DMS153 (cell line): ENCODE measurements at regions not wholly inside any gene's neighbourhood (a gene's known extent, or its start where the extent isn't known, plus 50 kb on each side); places are given as distances from the start of the nearest gene placed in this dataset.

Source experiments
- DNase-seq: peaks from one replicate; lab custom pipeline; 2025; lab: John Stamatoyannopoulos, UW

DNA sequence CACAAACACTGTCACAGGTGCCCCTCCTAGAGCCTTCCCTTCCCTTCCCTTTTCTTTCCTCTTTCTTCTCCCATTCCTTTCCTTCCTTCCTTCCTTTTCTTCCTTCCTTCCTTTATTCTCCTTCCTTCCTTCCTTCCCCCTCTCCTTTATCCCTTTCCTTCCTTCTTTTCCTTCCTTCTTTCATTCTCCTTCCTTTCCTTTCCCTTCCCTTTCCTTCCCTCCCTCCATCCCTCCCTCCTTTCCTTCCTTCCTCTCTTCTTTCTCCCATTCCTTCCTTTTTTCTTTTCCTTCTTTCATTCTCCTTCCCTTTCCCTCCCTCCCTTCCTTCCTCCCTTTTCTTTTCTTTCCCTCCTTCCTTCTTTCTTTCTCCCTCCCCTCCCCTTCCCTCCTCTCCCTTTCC is 170.0 kb downstream of the ENGASE start:
- no peak for DNase-seq

DNA sequence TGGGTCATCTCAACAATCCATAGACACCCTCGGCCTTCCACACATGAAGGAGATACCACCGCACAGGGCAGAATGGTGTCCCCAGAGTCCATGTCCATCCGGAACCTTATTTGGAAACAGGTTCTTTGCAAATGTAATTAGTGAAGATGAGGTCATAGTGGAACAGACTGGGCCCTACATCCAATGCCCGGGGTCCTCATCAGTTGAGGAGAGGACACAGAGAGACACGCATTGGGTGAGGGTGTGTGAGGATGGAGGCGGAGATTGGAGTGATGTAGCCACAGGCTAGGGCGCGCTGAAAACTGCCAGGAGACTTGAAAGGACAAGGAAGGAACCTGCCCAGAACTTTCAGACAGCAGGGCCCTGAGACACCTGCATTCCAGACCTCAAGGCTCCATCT is 169.4 kb downstream of the ENGASE start:
- DNase-seq: no peak

DNA sequence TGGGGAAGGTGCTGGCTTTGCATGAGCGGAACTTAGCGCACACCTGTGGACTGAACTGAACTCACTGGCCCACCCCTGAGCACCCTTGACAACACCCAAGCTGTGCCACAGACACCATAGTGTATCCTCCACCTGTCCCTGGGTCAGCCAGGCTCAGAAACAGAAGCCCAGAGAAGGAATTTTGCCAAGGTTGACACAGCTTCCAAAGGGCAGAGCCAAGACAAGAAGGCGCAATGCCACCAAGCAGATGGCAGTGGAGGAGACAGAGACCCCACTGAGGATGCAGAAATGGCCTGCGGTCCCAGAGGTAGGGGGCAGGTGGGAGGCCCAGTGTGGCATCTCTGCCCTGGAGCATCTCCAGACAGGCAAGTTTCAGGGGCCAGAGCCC is 169.0 kb downstream of the ENGASE start:
- no peak for DNase-seq

DNA sequence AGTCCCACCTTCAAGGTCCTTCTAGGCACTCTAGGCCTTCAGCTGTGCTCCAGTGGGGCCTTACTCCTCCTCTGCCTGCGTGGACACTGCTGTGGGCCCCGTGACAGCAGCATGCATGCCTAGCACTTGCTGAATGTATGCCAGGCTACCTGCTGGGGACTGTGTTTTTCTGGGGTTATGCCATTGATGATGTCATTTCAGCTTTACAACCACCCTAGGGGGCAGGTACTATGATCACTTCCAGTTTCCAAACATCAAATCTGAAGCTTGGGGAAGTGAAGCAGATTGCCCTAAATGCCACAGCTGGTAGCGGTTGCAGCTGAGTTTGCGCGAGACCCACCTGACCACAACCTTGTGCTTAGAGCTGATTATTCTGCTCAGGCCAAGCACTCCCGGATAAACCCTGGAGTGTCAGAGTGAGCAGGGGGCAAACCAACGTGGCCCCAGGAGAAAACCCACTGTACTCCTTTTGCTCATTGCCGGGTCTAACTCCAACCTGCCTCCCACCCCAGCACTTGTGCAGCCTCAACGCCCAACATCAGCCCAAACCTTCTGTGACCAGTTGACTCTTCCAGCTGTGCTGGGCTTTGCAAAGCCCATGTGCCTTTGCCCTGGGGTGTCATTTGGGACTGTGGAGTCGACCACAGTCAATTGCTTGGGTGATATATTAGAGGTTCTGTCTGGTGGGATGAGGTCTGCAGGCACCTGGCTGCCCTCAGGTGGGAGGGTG is 168.4 kb downstream of the ENGASE start:
- no peak for DNase-seq

DNA sequence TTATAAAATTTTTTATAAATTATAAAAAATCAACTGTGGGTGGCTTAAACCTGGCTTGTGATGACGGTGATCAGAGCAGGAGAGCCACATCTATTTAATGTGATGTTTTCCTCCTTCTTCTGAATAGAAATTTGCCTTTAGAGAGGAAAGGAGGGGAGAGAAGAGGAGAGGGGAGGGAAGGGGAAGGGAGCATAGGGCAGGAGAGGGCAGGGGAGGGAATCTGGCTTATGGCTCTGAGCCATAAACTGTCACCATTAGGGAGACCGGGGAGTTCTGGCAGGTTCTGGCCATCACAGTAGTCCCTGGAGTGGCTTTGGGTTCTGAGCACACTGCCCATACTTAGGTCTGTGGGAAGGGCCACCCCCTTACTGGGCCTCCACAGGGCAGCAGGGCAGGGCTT is 167.8 kb downstream of the ENGASE start:
- no peak for DNase-seq

DNA sequence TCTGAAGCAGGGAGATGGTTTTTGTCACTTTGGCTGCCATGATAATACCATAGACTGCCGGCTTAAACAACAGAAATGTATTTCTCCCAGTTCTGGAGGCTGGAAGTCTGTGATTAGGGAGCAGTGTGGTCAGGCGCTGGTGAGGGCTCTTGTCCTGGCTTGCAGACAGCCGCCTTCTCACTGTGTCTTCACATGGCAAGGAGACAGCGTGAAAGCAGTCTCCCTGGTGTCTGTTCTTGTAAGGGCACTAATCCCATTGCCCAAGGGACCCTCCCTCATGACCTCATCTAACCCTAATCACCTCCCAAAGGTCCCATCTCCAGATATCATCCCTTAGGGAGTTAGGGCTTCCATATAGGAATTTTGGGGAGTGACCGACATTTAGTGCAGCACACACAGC is 167.0 kb downstream of the ENGASE start:
- DNase-seq: no peak

DNA sequence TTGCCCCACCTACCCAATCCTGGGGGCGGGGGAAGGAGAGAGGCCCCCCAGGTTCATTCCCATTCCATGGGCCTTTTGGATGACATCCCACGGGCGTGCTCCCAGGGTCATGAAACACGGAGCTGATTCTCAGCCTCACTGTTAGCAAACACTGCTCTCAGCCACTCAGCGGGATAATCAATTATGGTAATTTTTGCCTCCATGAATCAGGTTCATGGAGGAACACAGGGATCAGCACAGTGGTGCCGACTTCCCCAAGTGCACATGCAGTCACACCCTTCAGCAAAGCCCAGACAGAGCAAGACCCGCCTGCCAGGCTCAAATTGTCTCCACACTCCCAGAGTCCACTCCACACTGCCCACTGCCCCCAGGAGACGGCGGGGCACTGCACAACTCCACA is 164.6 kb downstream of the ENGASE start:
- no peak for DNase-seq

DNA sequence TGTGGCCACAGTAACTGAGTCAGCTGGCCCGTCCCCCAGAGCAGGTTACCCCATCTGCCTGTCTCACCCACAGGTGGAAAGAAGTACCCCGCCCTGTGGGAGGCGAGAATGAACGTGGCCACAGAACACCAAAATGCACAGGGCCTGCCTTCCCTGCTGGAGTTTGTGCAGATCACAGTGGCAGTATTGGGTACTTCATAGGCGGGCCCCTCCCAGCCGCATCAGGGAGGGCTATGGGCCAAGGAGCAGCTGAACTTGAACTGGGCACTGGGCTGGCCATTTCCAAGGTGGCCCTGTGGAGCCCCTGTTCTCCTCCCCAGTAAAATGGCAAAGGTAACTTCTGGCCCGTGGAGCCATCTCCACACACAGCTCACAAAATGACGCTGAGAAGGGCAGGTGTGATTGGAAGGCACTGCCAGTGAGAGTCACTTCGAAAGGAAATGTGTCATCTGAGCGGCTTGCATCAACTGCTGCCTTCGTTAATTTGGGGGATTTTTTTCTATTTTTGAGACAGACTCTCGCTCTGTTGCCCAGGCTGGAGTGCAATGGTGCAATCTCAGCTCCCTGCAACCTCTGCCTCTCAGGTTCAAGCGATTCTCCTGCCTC is 162.9 kb downstream of the ENGASE start:
- DNase-seq: no peak

DNA sequence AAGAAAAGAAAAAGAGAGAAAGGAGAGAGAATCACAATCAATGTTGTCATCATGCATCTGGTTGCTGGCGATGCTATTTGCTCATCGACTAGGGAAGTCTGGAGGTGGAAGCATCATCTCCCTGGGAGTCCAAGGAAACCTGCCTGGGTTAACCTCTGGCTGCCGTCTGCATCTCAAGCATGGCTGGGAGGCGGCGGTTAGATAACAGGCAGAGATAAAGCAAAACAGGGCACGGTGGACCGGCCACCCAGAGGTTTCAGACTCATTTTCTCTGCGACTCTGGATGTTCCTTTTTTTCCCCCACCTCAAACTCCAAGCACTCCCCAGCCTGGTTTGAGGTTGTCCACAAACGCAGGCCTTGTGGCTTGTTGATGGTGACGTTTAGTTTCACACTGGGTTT is 161.2 kb downstream of the ENGASE start:
- DNase-seq: no peak

DNA sequence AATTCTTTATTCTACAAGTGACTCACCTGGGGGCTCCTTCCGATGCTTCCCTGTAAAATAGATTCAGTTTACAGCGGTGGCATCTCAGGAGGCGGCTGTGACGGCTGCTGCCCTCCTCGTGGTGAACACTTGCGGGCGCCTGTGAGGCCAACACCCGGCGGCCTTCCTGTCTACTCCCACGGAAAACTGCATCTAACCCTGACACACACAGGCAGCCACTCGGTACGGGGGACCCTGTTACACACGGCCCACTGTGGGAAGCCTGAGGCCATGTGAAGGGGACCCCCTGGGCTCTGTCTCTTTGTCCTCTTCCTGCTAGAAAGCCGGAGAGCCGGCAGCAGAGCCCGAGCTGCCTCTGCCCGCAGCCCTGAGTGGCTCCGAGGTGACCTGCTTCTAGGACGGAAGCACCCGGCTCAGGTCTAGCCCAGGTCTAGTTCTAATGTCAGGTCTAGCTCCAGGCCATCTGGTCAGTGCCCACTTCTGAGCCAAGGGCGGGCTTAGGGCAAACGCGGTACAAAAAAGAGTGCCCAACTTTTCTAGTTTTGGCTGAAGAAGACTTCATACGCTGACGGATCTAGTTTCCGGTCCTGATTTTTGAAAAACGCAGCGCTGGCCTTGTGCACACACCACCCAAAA is 159.4 kb downstream of the ENGASE start:
- no peak for DNase-seq

DNA sequence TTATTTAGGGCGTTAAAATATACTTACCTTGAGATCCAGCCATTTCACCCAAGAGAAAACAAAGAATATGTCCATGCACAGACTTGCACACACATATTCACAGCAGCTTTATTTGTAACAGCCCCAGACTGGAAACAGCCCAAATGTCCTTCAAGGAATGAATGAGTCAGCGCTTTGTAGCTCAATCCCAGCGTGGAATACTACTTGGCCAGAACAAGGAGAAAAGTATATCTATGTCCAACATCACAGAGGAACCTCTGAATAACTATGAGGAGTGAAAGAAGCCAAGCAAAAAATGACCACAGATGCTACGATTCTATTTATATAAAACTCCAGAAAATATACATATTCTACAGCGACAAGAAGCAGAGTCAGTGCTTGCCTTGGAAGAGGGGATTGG is 158.3 kb downstream of the ENGASE start:
- DNase-seq: no peak

DNA sequence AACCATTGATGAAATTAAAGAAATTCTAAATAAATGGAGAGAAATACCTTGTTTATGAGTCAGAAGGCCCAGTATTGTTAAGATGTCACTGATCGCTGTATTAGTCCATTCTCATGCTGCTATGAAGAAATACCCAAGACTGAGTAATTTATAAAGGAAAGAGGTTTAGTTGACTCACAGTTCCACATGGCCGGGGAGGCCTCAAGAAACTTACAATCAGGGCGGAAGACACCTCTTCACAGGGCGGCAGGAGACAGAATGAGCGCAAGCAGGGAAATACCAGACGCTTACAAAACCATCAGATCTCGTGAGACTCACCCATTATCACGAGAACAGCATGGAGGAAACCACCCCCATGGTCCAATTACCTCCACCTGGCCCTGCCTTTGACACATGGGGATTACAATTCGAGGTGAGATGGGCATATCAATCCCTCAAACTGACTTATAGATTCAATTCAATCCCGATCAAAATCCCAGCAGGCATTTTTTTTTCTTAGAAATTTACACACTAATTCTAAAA is 157.2 kb downstream of the ENGASE start:
- no peak for DNase-seq

DNA sequence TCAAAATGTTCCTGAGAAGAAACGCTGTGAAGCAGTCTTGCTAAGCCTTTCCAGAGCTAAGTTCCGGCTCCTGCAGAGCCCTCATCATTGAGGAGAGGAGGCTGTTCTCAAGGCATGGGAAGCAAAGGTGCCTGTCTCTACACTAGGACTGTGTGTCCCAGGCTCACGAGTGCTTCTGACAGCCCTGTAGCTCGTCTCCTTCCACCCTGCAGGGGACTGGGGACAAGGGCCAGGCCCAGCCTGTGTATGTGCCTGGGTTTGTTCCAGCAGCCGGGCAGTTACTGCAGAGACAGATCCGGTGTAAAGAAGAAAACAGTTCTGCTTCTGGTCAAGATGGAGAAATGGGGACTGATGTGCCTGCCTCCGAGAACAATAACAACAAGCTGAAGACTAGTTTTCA is 156.0 kb downstream of the ENGASE start:
- no peak for DNase-seq

DNA sequence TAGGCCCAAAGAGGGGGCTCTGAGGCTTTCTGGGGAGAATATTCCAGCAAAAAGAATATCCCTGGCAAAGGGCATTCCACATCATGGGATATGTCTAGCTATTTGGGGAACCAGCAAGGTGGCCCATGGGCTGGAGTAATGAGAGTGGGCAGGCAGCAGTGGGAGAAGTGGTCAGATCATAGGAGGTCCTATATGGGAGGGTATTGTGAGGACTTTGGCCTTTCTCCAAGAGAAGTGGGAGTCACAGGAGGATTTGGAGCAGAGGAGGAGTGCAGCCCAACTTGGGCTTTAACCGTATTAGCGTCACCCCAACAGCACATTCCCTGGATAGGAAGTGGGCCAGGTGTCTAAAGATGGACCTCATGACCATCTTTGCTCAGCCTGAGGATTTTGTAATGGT is 151.4 kb downstream of the ENGASE start:
- no peak for DNase-seq

DNA sequence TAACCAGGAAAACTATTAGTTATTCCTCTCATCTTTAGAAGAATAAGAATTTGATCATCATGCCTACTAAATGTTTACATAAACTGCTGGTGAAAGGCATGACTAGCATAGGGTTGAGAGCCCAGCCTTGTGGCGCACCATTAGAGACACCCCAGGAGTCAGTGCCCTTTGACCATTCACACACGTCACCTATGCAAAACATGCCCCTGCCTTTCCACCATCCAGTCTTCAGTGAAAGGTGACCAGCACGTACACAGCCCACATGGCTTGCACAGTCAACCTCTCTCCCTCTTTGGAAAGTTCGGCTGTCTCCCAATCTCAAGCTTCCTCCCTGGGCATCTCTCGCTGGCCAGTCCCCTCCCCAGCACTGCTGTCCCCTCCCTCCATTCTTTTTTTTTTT is 150.3 kb downstream of the ENGASE start:
- no peak for DNase-seq

DNA sequence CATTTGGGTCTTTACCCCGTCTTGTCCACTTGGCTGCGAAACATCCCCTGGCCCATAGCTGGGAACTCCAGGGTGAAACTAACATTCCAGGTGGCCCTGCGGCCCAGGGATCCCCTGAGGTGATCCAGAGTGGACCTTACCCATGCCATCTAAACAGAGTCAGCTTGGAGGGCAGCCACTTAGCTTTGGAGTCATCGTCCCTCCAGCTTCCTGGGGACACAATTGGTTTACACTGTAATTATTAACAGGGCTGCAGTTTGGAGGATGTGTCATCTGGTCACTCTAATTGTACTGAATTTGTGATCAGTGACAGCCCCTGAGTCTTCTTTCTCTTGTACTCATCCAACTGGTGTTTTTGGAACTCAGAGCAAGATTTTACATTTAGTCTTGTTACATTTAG is 149.9 kb downstream of the ENGASE start:
- no peak for DNase-seq

DNA sequence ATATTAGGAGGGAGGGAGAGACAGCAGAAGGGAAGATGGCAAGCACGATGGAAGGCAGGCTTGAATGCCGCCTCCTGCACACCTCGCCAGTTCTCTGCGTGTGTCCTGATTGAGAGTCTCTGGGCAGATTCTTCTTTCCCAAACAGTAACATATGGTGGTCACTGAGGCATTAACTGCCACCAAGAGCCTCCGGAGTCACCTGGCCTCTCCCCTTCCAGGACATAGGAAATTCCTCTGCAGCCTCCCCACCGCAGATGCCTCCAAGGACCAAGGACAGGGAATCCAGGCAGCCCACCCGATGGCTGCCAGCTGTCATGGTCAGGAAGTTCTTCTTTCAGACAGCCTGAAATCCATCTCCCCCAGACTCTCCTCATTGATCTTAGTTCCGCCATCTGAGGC is 149.3 kb downstream of the ENGASE start:
- DNase-seq: no peak

DNA sequence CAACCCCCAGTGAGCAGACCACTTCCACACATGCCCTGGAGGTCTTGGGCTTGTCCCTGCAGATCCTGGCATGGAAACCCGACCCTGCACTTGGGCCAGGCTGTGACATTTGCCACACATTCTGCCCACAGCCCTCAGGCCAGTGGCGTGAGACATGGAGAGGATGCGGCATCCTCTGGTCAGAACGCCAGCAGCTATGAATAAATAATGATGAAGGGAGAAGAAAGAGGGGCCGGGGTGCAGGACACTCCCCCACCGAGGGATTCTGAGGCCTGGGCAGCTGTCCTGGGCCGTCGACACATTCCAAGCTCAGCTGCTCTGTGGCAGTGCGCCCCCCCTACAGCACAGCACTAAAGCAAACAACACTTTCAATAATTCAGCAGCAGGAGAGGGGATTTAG is 148.8 kb downstream of the ENGASE start:
- no peak for DNase-seq

DNA sequence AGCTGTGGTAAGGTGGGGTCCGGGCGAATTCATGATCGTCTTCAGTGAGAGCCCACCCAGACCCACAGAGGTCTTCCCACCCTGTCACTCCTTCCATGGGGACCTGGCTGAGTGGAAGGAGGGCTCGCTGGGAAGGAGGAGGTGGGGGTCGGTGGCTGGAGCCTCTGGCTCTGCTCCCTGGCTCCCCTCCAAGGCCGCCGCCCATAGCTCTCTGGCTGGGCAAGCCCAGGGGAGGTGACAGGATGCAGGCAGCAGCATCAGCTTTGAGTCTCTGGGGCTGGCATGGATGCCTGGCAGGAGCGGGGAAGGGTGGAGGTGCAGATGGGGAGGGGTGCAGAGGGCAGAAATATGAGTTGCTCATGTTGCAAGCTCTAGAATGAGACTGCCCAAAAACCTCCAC is 147.0 kb downstream of the ENGASE start:
- DNase-seq: no peak

DNA sequence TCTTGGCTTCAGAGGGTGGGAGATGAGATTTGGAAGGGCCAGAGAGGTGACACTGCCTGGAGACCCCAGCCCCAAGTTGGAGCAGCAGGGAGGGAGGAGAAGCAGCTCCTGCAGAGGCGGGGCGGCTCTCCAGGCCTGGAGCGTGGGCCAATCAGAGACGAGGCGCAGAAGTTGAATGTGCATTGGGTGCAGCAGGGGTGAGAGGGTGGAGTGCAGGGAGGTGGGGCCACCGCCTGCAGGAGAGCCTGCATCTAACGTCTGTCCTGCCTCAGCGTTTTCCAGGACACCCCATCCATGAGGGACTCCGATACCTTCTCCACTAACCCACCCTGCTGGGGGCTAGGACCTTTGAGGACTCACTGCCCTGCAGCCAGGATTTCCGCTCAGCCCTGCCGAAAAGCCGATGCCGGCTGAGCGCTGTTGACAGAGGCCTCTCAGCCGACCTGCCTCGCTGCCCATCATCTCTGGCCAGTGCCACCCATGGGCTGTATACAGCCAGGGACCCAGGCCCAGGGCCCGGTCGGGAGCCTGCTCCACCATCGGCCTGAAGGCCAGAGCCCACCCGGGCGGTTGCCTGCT is 146.2 kb downstream of the ENGASE start:
- no peak for DNase-seq

DNA sequence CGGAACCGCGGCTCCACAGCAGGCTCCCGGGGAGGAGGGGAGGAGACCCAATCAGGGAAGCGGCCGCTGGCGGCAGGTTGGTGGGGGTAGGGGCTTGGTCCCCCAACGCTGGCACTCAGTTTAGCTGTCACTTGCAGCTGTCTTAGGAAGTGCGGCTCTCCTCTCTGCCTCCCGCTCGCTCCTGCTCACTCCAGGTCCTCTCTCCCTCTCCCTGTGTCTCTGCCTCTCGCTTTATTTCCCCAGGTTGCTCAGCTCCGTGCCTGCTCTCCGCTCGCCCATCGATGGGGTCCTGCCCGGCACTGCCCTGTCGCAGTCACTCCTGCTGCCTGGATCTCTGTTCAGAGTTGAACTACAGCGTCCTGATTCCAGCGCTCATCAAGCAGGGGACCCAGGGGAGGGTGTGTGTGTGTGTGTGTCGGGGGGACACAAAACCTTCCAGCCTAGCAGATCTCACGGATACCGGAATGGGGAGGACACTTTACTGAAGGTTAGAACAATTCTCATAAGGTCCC is 145.6 kb downstream of the ENGASE start:
- DNase-seq: no peak

DNA sequence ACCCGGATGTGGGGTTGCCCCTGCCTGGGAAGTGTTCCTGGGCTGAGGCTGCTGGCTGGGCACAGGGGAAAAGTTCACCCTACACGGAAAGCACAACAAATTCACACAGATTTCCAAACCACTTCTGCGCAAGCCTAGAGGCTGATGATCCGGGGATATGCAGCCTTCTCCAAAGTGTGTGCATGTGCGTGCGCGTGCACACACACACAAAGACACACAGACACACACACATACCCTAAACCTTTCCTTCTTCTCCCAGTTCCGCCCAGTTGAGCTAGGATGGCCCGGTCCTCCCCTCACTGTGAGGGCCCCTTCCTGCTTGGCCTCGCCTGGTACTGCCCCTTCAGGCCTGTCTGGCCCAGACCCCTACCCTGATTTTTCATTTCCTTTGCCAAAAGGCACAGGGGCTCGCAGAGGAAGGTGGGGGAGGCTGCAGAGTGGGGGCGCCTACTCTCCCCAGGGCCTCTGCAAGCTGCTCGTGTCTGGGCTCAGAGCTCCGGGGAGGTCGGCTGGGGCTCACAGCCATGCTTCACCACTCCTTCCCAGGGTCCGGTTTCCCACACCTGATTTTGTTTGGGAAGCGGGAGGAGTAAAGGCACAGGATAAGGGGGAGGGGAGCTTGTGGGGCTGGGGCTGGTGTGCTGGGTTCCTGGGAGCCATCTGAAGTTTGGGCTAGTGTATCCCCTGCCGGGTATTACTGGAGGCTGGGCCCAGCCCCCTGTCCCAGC is 144.7 kb downstream of the ENGASE start:
- no peak for DNase-seq
